GM19452 (cell line): ENCODE measurements at regions not wholly inside any gene's neighbourhood (a gene's known extent, or its start where the extent isn't known, plus 50 kb on each side); places are given as distances from the start of the nearest gene placed in this dataset.

Experiments
- ATAC-seq: cut with Tn5 transposase; IDR thresholded peaks from one replicate; pipeline ENCODE4 v1.9.1; 2021; ENCODE audit not compliant: unreplicated experiment

DNA sequence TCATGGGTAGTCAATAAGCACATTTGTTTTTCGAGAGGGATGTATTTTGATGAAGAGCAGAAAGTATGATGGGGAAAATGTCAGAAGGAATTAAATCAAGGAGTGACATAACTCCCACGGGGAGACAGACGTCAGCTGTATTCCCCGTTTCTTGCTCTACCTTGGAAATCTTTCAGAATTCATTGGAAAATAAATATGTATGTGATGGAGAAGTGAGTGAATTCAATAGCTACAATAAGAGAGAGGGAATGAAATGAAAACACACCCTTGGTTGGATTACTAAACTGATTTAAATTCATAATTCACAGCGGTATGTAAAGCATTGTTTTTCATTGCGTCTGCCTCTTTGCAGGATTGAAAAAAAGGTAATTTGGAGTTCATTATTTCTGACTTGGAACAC lies 209.7 kb upstream of the KLF4 start:
- no peak for ATAC-seq

- ATAC-seq: no peak
Measured at GRCh38 chr9:107698779-107699178, 209.2 kb upstream of the KLF4 start.

- ATAC-seq: no peak
Measured at GRCh38 chr9:107696302-107696701, 206.7 kb upstream of the KLF4 start.

DNA sequence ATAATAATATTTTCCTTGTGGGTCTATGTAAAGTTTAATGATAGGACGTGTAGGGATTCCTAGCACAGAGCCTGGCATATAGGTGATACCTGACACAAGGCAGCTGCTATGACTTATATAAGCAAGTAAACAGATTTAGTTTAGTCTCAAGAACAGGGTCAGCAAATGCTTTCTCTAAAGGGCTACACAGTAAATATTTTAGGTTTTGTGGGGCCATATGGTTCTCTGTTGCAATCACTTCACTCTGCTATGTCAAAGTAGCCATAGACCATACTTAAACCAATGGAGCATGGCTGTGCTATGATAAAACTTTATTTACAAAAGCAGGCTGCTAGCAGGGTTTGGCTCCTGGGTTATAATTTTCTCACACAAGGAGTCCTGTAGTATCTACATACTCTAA lies 204.8 kb upstream of the KLF4 start:
- no peak for ATAC-seq

DNA sequence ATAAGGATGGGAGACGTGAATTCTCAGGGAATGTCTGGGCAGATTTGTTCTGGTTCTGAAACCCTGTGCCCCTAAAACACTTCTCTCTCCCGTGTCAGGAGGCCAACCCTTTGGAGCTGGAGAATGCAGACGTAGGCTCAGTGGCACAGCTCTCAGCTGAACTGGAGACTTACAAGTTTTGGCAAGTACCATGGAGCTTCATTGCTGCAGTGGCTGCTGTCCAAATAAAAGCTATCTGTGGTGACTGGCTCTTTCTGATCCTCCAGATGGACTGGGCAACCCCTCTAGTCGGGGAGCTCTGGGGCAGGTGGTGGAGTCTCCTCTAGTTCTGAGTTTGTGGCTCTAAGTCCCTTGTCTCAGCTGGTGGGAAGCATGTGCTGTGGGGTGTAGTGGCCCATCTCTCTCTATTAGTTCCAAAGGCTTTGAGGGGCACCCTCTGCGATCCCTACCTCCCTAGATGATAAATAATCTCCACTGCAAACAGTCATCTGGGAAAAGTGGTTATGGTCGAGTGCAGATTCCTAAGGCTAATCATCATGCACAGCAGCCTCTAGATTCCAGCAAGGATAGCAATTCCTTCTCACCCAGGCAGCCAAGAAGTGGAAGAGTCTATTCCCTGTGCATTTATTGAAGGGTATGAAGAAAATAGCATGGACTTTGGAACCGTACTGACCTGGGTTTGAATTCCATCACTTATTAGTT lies 204.2 kb upstream of the KLF4 start:
- no peak for ATAC-seq

DNA sequence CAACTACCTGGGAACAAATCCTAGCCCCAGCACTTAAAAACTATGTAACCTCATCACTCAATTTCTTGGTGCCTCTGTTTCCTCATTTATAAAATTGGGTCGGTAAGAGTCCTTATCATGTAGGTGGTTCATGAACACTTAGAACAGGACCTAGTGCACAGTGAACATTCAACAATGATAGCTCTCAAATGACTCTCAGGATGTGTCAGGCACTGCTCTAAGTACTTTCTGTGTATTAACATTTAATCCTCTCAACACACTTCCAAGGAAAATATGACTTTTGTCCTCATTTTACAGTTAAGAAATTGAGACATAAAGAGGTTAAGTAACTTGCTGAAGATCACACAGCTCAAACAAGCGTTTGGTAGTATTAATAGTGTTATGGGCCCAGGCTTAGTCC lies 202.1 kb upstream of the KLF4 start:
- ATAC-seq: no peak

- ATAC-seq: no peak
Measured at GRCh38 chr9:107690021-107690420, 200.5 kb upstream of the KLF4 start.

DNA sequence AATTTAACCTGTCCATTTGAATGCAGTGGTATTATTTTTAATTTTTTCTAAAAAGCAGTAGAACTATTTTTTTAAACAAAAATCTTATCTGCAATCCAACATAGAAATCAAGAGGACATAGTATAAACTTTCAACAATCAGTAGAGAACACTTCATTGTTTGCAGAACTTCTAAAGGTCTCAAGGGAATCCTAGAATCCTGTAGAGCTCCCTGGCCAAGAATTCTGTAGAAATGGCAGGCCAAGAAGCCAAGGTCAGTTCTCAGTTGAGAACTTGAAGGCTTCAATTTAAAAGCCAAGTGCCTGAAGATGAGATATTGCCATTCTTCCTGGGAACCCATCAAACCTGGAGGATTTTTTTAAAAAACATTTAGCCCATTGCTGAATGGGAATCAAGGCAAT lies 199.2 kb upstream of the KLF4 start:
- no peak for ATAC-seq

DNA sequence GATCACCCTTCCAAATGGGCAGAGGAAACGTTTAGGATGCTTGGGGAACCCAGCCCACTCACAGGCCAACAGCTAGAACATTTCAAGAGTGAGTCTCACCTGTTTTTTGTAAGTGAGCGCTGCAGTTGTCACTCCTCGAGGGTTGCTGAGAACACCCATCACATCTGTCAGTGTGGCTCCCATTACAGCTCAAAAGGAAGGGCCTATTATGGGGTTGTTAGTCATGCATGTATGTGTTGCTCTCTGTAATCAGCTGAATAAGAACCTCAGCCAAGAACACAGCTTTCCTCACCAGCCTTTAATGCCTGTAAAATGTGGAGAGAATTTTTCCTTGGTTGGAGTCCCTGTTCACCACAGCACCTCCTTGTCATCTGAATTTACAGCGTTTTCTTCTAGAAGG lies 196.3 kb upstream of the KLF4 start:
- ATAC-seq: no peak

DNA sequence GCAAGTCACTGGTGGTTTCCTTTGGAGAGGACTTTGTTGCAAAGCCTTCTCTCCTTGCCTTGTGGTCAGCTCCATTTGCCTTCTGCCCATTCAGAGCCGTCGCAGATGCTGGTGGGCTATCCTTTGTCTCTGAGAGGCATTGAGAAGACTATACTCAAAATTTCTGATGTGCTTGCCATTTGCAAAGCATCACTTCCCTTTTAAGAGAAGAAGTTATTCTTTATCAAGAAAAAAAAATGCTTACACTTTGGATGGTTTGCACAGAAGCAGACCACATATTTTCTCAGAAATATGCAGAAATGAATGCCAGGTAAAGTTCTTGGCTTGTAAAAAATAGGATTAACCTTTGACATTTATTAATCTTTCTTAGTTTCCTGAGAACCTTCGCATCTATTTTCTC lies 195.8 kb upstream of the KLF4 start:
- no peak for ATAC-seq

GRCh38 chr9:107684224-107684623 lies 194.7 kb upstream of the KLF4 start:
- no peak for ATAC-seq

DNA sequence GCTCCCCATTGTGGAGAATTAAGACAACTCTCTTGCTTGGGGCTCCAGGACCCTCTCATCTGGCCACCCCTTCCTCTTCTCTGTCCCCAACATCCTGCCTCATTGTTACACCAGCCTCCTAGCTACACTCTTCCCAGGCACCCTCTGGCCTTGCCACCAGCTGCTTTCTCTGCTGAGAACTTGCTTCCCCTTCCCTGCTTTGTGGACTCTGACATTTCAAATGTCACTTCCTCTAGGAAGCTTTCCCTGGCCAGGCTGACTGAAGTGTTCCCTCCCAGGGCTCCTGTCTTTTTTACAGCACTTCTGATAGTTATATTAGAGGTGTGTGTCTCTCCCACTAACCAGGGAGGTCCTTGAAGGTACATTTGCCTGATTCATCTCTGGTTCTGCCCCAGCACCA lies 194.0 kb upstream of the KLF4 start:
- no peak for ATAC-seq

DNA sequence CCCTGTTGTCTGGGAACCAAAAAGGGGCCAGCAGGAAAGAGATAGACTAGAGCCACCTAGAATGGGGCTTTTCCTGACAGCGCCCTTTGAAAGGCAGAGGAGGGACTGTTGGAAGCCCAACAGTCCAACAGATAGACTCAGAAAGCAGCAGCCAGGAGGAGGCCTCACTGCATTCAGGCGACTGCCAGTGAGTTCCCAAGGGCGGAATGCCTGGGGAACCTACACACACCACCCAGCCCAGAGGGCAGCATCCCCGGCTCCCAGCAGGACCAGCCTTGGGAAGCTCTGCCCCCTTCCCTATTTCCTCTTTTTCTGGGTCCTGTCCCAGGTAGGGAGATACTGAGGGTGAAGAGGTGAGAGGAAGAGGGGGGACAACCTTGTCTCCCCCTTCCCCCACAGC lies 192.4 kb upstream of the KLF4 start:
- ATAC-seq: no peak

- ATAC-seq: no peak
Measured at GRCh38 chr9:107675351-107676259, 186.0 kb upstream of the KLF4 start.

DNA sequence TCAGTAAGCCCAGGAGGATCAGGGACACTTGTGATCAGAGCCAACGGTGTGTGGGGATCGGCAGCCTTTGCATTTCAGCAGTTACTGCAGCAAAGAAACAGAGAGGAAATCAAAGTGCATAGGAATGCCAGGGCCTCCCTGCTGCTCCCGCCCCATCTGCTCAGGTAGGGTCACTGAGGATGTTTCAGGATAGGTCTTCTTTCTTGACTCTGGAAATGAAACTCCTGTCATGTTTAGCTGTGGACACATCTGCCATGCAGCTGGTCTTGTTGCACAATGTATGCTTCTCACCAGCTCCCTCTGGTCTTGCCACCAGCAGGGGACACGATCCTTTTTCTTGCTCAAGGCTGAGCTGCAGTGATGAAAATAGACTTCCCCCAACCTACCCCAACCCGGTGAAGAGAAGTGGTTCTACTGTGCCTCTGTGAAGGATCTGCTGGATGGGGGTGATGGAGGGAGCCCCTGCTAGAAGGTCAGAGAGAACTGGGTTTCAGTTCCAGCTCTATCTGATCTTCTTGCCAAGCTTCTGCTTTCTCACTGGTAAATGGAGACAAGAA lies 185.2 kb upstream of the KLF4 start:
- ATAC-seq: no peak

- ATAC-seq: no peak
Measured at GRCh38 chr9:107673861-107674720, 184.5 kb upstream of the KLF4 start.

DNA sequence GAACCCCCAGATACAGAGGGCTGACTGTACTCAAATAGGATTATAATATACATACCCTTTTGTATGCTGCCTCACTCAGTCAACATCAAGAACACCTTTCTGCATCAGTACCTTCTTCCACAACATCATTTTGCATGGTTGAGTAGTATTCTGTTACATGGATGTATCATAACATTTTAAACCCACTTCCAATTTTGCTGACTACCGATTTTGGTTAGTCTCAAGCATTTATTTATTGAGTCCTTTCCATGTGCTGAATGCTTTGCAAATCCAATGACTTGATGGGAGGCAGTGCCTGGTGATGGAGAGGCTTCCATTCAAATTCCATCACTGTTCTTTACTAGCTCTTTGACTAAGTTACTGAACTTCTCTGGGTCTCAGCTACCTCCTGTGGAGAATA lies 182.0 kb upstream of the KLF4 start:
- no peak for ATAC-seq

GRCh38 chr9:107669422-107669821 lies 179.9 kb upstream of the KLF4 start:
- ATAC-seq: no peak

DNA sequence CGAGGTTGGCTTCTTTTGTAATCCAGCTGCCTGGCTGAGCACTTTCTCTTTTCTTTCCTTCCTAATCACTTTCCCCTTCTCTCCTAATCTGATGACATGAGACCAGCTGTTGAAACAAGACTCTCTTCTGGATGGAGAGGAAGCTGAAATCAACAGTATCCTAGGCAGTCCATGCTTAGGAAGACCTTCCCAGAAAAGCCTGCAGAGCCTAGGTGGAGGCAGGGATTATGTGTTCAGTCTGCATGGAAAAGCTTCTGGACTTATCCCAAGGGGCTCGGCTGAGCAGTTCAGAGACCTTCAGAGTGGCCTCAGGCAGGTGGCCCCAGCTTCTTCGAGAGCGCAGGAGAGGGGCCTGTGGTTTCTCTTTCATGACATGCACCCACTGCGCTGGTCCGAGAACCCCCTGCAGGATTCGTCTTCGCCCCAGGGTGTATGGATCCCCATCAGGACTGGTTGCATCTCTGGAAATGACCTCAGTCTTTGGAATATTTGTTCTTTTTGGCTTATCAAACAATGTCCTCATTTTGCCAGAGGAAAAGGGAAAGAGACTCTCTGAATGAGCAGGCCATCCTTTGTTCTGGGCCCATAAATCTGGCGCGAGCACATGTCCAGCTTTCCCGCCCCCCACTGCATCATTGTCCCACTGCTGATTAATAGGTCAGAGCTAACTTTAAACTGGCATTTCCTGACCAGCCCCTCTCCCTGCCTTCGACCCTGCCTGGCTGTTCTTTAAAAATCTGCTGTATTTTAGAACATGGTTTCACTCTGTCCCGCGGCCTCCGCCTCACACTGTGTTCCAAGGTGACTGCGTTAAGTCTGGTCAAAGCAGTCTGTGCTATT lies 177.9 kb upstream of the KLF4 start:
- no peak for ATAC-seq

- ATAC-seq: no peak
Measured at GRCh38 chr9:107665057-107665456, 175.5 kb upstream of the KLF4 start.
